Fibroblast of lung (primary cell): ENCODE measurements at regions not wholly inside any gene's neighbourhood (a gene's known extent, or its start where the extent isn't known, plus 50 kb on each side); places are given as distances from the start of the nearest gene placed in this dataset.

Experiments used
- EZH2 ChIP-seq: IDR thresholded peaks from 2 replicates; pipeline ENCODE4 v1.5.1; 2012; ENCODE audit warnings: low read length, control low read depth, mild to moderate bottlenecking; ENCODE audit errors: missing control alignments
- TF ChIP-seq, protein P1 (sequence below), 2 donors: IDR thresholded peaks in 1 of 2; conservative IDR thresholded peaks in 1 of 2; 1 replicate in 1 of 2; 2 replicates in 1 of 2; pipeline ENCODE4 v1.5.1; 2011 to 2012; ENCODE audit warnings: low read length in 2 of 2, control low read depth in 1 of 2, inconsistent platforms in 1 of 2, low read depth in 1 of 2, mild to moderate bottlenecking in 1 of 2

DNA sequence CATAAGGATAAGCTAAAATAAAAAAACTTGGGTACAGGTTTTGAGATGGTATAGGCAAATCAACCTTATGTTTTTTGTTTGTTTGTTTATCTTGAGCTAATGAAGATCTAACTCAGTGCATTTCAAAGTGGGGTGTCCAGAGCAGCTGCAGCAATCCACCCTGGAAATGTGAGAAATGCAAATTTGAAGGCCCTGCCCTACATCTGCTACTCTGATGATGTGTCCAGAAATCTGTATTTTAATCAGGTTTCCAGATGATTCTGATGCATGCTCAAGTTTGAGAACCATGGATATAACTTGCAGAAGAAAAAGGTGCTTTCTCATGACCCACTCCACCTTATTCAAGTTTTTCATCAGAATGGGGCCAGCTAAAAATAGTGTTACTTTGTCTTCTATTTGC, 467.0 kb downstream of the NTRK2 start:
- TF ChIP-seq, protein P1, sequence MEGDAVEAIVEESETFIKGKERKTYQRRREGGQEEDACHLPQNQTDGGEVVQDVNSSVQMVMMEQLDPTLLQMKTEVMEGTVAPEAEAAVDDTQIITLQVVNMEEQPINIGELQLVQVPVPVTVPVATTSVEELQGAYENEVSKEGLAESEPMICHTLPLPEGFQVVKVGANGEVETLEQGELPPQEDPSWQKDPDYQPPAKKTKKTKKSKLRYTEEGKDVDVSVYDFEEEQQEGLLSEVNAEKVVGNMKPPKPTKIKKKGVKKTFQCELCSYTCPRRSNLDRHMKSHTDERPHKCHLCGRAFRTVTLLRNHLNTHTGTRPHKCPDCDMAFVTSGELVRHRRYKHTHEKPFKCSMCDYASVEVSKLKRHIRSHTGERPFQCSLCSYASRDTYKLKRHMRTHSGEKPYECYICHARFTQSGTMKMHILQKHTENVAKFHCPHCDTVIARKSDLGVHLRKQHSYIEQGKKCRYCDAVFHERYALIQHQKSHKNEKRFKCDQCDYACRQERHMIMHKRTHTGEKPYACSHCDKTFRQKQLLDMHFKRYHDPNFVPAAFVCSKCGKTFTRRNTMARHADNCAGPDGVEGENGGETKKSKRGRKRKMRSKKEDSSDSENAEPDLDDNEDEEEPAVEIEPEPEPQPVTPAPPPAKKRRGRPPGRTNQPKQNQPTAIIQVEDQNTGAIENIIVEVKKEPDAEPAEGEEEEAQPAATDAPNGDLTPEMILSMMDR (conservative IDR thresholded peaks at IDR 0.05 in 1 of 2, IDR thresholded peaks at IDR 0.05 in 1 of 2; ENCODE audit: low read depth in 1 of 2, low read length in 2 of 2): no peak
- TF ChIP-seq EZH2: no peak
